Vagina (tissue), 2 donors: ENCODE measurements at regions not wholly inside any gene's neighbourhood (a gene's known extent, or its start where the extent isn't known, plus 50 kb on each side); places are given as distances from the start of the nearest gene placed in this dataset.

Experiments
- DNase-seq, 2 donors: peaks; one replicate each; pipeline ENCODE4 v3.0.0-alpha.2; 2017; ENCODE audit errors: extremely low spot score in 2 of 2
- H3K27ac ChIP-seq: fragments of 200-600 bp; sonication (generic); one replicate; pipeline ENCODE4 v1.5.1; 2019
- H3K27me3 ChIP-seq: fragments of 200-600 bp; sonication (generic); one replicate; pipeline ENCODE4 v1.5.1; 2019
- H3K36me3 ChIP-seq, 2 donors: fragments of 200-600 bp; sonication (generic); one replicate each; pipeline ENCODE4 v1.5.1; 2017 to 2019
- H3K4me1 ChIP-seq: fragments of 200-600 bp; sonication (generic); one replicate; pipeline ENCODE4 v1.5.1; 2019
- H3K4me3 ChIP-seq, 2 donors: fragments of 200-600 bp; sonication (generic); 1 replicate in 1 of 2; 2 replicates in 1 of 2; pipeline ENCODE4 v1.5.1; 2016 to 2019
- H3K9me3 ChIP-seq: fragments of 200-600 bp; sonication (generic); one replicate; pipeline ENCODE4 v1.5.1; 2019
- POLR2A ChIP-seq, 2 donors: fragments of 450-650 bp; IDR thresholded peaks; one replicate each; pipeline ENCODE4 v1.6.1; 2017; ENCODE audit warnings: antibody characterized with exemption in 2 of 2, mild to moderate bottlenecking in 2 of 2, moderate library complexity in 2 of 2
- POLR2AphosphoS5 ChIP-seq, 2 donors: sonication (generic); formaldehyde crosslinking; IDR thresholded peaks; one replicate each; pipeline ENCODE4 v1.9.0; 2017; ENCODE audit warnings: antibody characterized with exemption in 2 of 2, mild to moderate bottlenecking in 2 of 2, low read depth in 1 of 2; ENCODE audit not compliant: insufficient read depth in 1 of 2
- intact Hi-C: fragments of 100-400 bp; cut with DNase I; formaldehyde crosslinking; loops from one replicate; pipeline ENCODE4 v1.15.1; 2023
- TF ChIP-seq, protein P1 (sequence below), 3 experiments: fragments of 450-650 bp in 2 of 3; fragments of 200-600 bp in 1 of 3; sonication (generic) in 1 of 3; IDR thresholded peaks; one replicate each; pipeline ENCODE4 v1.5.1; 2017 to 2019; ENCODE audit warnings: antibody characterized with exemption in 3 of 3, mild to moderate bottlenecking in 2 of 3, moderate library complexity in 2 of 3

DNA sequence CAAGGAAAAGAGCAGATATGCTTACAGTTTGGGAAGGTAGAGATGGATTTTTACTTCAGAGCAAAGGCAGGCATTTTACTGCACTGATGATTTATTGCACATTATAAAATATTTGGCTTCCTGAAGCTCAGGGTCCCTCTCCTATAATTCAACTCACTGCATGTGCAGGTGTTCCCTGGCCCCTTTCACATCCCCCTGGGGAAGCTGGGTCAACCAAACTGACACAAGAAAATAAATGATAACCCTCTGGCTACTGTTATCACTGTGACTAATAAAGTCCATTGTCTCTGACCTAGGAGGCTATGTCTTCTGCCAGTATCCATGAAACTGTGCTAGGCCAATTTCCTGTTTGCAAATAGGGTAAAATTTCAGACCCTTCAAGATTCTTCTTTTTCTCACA, 163.1 kb downstream of the ARL6IP6 start:
- H3K27ac ChIP-seq, result no peak overlapping the region
- no peaks in the 10 kb centered on the region for H3K36me3 ChIP-seq
- no peaks in the 10 kb centered on the region for H3K4me1 ChIP-seq
- DNase-seq, result no peak
- H3K27me3 ChIP-seq, result no peaks in the 10 kb centered on the region
- no peaks in the 10 kb centered on the region for H3K9me3 ChIP-seq
- no peak for TF ChIP-seq POLR2AphosphoS5 (IDR thresholded peaks at IDR 0.05; ENCODE audit: insufficient read depth in 1 of 2, low read depth in 1 of 2)
- TF ChIP-seq POLR2A (IDR thresholded peaks at IDR 0.05), result no peak
- TF ChIP-seq, protein P1, sequence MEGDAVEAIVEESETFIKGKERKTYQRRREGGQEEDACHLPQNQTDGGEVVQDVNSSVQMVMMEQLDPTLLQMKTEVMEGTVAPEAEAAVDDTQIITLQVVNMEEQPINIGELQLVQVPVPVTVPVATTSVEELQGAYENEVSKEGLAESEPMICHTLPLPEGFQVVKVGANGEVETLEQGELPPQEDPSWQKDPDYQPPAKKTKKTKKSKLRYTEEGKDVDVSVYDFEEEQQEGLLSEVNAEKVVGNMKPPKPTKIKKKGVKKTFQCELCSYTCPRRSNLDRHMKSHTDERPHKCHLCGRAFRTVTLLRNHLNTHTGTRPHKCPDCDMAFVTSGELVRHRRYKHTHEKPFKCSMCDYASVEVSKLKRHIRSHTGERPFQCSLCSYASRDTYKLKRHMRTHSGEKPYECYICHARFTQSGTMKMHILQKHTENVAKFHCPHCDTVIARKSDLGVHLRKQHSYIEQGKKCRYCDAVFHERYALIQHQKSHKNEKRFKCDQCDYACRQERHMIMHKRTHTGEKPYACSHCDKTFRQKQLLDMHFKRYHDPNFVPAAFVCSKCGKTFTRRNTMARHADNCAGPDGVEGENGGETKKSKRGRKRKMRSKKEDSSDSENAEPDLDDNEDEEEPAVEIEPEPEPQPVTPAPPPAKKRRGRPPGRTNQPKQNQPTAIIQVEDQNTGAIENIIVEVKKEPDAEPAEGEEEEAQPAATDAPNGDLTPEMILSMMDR (IDR thresholded peaks at IDR 0.05), result no peak
- intact Hi-C loops, result no loop called here
- H3K4me3 ChIP-seq, result no peak overlapping the region

DNA sequence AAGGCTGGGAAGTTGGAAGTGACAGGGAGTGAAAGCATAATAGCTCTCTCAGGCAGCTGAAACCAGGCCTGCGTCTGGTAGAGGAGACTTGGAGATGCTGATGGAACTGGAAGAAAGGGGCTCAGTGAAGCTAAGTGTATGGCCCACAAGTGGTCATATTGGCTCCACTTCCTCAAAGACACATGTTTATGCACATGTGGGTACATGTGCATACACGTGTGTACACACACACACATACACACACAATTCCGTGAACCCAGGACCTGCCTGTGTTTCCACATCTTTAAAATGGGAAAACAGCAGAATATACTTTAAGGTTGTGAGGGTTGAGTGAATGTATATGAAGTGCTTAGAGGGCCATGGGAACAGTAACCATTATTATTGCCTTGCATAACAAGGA, 160.9 kb downstream of the ARL6IP6 start:
- Histone ChIP-seq H3K4me1 (no peaks in the 10 kb centered on the region), H3K27ac (no peak overlapping the region), H3K27me3 (no peaks in the 10 kb centered on the region), H3K4me3 (no peak overlapping the region), H3K36me3 (no peaks in the 10 kb centered on the region), H3K9me3 (no peaks in the 10 kb centered on the region)
- DNase-seq, result no peak
- TF ChIP-seq POLR2AphosphoS5 (IDR thresholded peaks at IDR 0.05; ENCODE audit: insufficient read depth in 1 of 2, low read depth in 1 of 2), result no peak
- no peak for TF ChIP-seq POLR2A (IDR thresholded peaks at IDR 0.05)
- TF ChIP-seq, protein P1 (IDR thresholded peaks at IDR 0.05), result no peak
- intact Hi-C loops, result no loop called here

DNA sequence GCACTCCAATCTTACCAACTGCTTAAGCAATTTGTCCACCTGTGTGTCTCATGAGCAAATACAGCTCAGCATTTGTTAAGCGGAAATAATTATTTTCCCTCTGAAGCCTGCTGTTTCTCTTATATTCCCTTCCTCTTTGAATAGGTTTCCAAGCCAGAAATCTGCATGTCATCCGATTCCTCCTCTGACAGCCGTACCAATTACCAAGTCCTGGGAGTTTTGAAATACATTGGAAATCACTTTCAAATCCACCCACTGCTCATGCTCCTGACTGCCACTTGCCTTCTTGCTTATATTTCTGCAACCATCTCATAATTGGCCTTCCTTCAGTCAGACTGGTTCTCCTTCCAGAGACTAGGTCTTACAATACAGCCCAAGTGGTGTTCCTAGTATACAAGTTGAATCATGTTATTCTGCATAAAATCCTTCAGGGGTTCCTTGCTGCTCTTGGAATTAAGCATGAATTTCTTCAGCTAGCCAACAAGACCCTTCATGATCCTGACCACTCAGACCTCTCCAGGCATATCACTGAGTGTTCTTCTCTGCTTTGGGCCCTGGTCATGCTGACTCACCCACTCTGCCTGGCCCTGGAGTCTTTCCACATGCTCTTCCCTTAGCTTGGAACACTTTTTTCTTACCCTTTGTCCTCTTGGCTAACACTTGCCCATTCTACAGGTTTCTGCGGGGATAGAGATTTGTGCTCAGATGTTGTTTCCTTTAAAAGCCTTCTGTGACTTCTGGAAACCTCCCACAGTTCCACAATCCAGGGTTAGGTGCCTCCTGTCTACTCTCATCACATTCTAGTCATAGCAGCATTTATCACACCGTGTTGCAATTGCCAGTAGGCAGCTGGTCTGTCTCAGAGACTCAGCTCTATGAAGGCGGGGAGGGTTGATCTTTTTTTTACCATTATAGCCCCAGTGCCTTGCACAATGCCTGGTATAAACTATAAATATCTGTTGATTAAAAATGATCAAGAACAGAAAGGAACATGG, 157.6 kb downstream of the ARL6IP6 start:
- TF ChIP-seq, protein P1 (IDR thresholded peaks at IDR 0.05), result no peak
- H3K36me3 ChIP-seq, result no peaks in the 10 kb centered on the region
- no peaks in the 10 kb centered on the region for H3K9me3 ChIP-seq
- H3K4me3 ChIP-seq, result no peak overlapping the region
- no peak overlapping the region for H3K27ac ChIP-seq
- no peak for DNase-seq
- H3K27me3 ChIP-seq, result no peaks in the 10 kb centered on the region
- intact Hi-C loops, result no loop called here
- no peaks in the 10 kb centered on the region for H3K4me1 ChIP-seq

DNA sequence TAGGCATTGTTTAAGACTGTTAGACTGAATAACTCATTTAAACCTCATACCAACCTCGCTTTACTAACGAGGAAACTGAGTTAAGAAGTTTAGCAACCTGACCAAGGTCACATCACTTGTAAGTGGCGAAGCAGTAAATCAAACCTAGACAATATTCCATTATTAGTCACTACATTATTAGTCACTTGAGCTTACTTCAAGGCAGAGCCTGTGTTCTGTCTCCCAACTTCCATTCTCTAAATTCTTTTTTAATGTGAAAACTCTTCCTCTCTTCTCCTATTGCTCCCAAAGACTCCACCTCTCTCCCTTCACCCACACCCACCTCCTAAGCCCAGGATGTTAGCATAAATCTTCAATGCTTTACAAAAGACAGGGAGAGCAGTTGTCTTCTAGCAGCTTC, 156.5 kb downstream of the ARL6IP6 start:
- Histone ChIP-seq H3K9me3 (no peaks in the 10 kb centered on the region), H3K27ac (no peak overlapping the region), H3K4me1 (no peaks in the 10 kb centered on the region), H3K27me3 (no peaks in the 10 kb centered on the region), H3K4me3 (no peak overlapping the region), H3K36me3 (no peaks in the 10 kb centered on the region)
- no peak for DNase-seq
- TF ChIP-seq POLR2AphosphoS5 (IDR thresholded peaks at IDR 0.05; ENCODE audit: insufficient read depth in 1 of 2, low read depth in 1 of 2) (no peak), POLR2A (IDR thresholded peaks at IDR 0.05) (no peak)
- TF ChIP-seq, protein P1 (IDR thresholded peaks at IDR 0.05), result no peak
- intact Hi-C loops, result no loop called here

DNA sequence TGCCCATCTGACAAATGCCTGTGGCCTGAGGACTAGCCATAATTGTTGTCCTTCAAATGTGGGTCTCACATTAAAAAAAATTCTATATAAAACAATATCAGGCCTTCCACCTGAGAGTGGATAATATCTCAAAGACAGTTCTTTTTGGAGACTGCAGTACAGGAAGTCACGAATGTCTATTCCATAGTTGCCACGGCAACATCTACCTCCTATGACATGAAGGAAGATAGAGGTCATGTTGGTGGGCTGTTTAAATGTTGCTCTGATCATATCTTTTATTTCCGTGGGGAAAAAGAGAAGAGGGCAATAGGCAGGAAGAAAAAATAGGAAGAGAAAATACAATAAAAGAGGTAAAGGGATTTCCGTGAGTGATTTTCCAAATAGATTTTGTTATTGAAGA, 151.8 kb downstream of the ARL6IP6 start:
- Histone ChIP-seq H3K4me1 (no peaks in the 10 kb centered on the region), H3K4me3 (no peak overlapping the region), H3K9me3 (no peaks in the 10 kb centered on the region), H3K27ac (no peak overlapping the region), H3K27me3 (no peaks in the 10 kb centered on the region), H3K36me3 (no peaks in the 10 kb centered on the region)
- intact Hi-C loops, result no loop called here
- TF ChIP-seq, protein P1 (IDR thresholded peaks at IDR 0.05), result no peak
- no peak for TF ChIP-seq POLR2AphosphoS5 (IDR thresholded peaks at IDR 0.05; ENCODE audit: insufficient read depth in 1 of 2, low read depth in 1 of 2)
- TF ChIP-seq POLR2A (IDR thresholded peaks at IDR 0.05), result no peak
- no peak for DNase-seq
